ENCODE measurements at regions not wholly inside any gene's neighbourhood (a gene's known extent, or its start where the extent isn't known, plus 50 kb on each side); places are given as distances from the start of the nearest gene placed in this dataset.

DNA sequence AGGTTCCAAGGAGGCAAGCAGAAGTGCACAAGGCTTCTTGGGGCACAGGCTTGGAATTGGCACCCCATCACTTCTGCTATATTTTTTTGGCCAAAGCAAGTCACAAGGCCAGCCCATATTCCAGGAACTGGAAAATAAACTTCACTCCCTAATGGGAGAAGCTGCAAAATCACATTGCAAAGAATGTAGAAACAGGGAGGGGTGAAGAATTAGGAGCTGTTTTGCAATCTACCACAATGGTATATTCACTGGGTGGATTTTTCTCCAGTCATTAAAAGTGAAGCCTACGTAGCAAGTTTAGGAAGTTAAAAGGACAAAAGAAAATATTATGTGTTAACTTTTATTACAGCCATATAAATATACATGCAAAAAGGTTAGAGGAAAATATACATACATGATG, 464.8 kb downstream of the COG6 start:
- no peak for DNase-seq (ENCODE audit: extremely low spot score)
- POLR2A ChIA-PET, result no interaction called here
- TF ChIP-seq ARNT (IDR thresholded peaks at IDR 0.05) (no peak), FOXK2 (IDR thresholded peaks at IDR 0.05) (no peak), ELF4 (IDR thresholded peaks at IDR 0.05) (no peak), HDGF (IDR thresholded peaks at IDR 0.05; ENCODE audit: borderline replicate concordance) (no peak), FOXA1 (IDR thresholded peaks at IDR 0.05) (no peak), L3MBTL2 (conservative IDR thresholded peaks at IDR 0.05) (no peak), SP1 (IDR thresholded peaks at IDR 0.05) (no peak), TARDBP (IDR thresholded peaks at IDR 0.05) (no peak), LEF1 (IDR thresholded peaks at IDR 0.05; ENCODE audit: borderline replicate concordance) (no peak), ZNF384 (IDR thresholded peaks at IDR 0.05) (no peak), BHLHE40 (IDR thresholded peaks at IDR 0.05; ENCODE audit: borderline replicate concordance) (no peak), NFRKB (IDR thresholded peaks at IDR 0.05) (no peak), FOXM1 (IDR thresholded peaks at IDR 0.05; ENCODE audit: borderline replicate concordance) (no peak), CTBP1 (IDR thresholded peaks at IDR 0.05; ENCODE audit: borderline replicate concordance) (no peak), SUZ12 (IDR thresholded peaks at IDR 0.05) (no peak)
- TF ChIP-seq, protein P1, sequence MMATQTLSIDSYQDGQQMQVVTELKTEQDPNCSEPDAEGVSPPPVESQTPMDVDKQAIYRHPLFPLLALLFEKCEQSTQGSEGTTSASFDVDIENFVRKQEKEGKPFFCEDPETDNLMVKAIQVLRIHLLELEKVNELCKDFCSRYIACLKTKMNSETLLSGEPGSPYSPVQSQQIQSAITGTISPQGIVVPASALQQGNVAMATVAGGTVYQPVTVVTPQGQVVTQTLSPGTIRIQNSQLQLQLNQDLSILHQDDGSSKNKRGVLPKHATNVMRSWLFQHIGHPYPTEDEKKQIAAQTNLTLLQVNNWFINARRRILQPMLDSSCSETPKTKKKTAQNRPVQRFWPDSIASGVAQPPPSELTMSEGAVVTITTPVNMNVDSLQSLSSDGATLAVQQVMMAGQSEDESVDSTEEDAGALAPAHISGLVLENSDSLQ (IDR thresholded peaks at IDR 0.05), result no peak
- CTCF ChIA-PET, result no interaction called here

DNA sequence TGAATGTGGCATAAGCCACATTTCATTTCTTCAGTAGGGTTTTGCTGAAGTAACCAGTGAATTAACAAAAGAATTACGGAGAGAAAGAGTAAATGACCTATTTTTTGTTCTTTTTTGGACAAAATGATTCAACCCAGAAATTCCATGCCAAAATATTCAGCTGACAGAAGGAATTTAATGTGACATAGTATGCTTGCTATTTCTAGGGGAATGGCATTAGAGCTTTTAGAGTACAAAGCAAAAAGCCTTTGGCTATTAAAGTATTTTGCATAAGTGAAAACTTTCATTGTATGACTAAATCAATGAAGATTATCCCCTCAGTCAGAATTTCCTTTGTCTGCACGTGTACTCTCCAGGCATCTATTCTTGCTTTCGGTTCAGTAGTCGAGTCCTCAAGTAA, 465.3 kb downstream of the COG6 start:
- ChIA-PET POLR2A (no interaction called here), CTCF (no interaction called here)
- DNase-seq (ENCODE audit: extremely low spot score), result no peak
- no peak for TF ChIP-seq FOXK2 (IDR thresholded peaks at IDR 0.05)
- TF ChIP-seq SP1 (IDR thresholded peaks at IDR 0.05), result no peak
- no peak for TF ChIP-seq FOXM1 (IDR thresholded peaks at IDR 0.05; ENCODE audit: borderline replicate concordance)
- TF ChIP-seq ARNT (IDR thresholded peaks at IDR 0.05), result no peak
- no peak for TF ChIP-seq SUZ12 (IDR thresholded peaks at IDR 0.05)
- no peak for TF ChIP-seq NFRKB (IDR thresholded peaks at IDR 0.05)
- TF ChIP-seq LEF1 (IDR thresholded peaks at IDR 0.05; ENCODE audit: borderline replicate concordance), result no peak
- TF ChIP-seq BHLHE40 (IDR thresholded peaks at IDR 0.05; ENCODE audit: borderline replicate concordance), result no peak
- TF ChIP-seq, protein P1 (IDR thresholded peaks at IDR 0.05), result no peak
- TF ChIP-seq L3MBTL2 (conservative IDR thresholded peaks at IDR 0.05), result no peak
- no peak for TF ChIP-seq HDGF (IDR thresholded peaks at IDR 0.05; ENCODE audit: borderline replicate concordance)
- TF ChIP-seq ELF4 (IDR thresholded peaks at IDR 0.05), result no peak
- TF ChIP-seq FOXA1 (IDR thresholded peaks at IDR 0.05), result no peak
- TF ChIP-seq CTBP1 (IDR thresholded peaks at IDR 0.05; ENCODE audit: borderline replicate concordance), result no peak
- no peak for TF ChIP-seq TARDBP (IDR thresholded peaks at IDR 0.05)
- TF ChIP-seq ZNF384 (IDR thresholded peaks at IDR 0.05), result no peak

DNA sequence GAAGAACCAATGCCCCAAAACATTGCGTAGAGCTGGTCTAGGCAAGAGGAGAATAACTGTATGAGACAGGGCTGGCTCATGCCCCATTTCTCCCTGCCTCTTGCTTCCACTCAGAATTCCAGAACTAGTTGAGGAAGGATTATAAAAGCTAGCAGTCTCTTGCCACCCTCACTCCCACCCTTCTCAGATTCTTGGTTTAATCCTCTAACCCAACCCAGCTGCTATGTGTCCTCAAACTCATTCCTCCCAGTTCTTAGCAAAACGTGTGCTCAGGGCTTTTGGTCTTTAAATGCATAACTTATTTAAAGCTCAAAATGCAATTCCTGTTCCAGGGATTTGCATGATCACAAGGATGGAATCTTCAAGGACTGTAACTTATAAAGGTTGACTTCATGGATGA, 466.3 kb downstream of the COG6 start:
- CTCF ChIA-PET, result no interaction called here
- POLR2A ChIA-PET, result no interaction called here
- TF ChIP-seq SP1 (IDR thresholded peaks at IDR 0.05) (no peak), CTBP1 (IDR thresholded peaks at IDR 0.05; ENCODE audit: borderline replicate concordance) (no peak), LEF1 (IDR thresholded peaks at IDR 0.05; ENCODE audit: borderline replicate concordance) (no peak), ELF4 (IDR thresholded peaks at IDR 0.05) (no peak), ARNT (IDR thresholded peaks at IDR 0.05) (no peak), L3MBTL2 (conservative IDR thresholded peaks at IDR 0.05) (no peak), FOXM1 (IDR thresholded peaks at IDR 0.05; ENCODE audit: borderline replicate concordance) (no peak), HDGF (IDR thresholded peaks at IDR 0.05; ENCODE audit: borderline replicate concordance) (no peak)
- DNase-seq (ENCODE audit: extremely low spot score), result no peak

DNA sequence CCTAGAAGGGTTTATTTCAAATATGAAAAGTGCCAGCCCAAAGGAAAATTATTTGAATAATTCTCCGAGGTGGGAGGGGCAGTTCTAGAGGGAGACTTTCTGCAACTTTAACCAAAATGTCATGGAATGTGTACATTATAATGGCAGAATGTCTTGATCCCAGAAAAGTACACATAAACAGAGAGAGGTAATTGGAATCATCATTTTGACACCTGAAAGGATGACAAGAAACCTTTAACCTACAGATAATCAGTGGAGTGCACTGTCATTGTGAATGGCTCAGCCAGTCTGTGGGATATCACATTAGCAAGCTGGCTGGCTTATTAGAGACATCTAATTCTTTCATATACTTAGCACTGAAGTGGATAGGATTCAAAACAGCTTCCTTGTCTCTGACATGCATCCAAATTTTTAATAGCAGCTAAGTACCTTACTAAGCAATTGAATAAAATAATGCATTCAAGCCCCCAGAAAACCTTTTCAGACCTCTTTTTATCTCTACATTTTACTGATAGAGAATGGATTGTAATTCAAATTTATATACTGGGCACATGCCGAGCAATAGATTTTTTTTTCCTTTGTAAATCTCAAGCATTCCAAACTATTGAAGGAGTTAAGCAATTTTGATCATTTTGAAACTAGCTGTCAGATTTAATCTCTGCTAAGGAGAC, 468.6 kb downstream of the COG6 start:
- CTCF ChIA-PET, result no interaction called here
- TF ChIP-seq FOXK2 (IDR thresholded peaks at IDR 0.05) (no peak), TARDBP (IDR thresholded peaks at IDR 0.05) (no peak), BHLHE40 (IDR thresholded peaks at IDR 0.05; ENCODE audit: borderline replicate concordance) (no peak), FOXA1 (IDR thresholded peaks at IDR 0.05) (no peak), SP1 (IDR thresholded peaks at IDR 0.05) (no peak), ARNT (IDR thresholded peaks at IDR 0.05) (no peak), ELF4 (IDR thresholded peaks at IDR 0.05) (no peak), ZNF384 (IDR thresholded peaks at IDR 0.05) (no peak), SUZ12 (IDR thresholded peaks at IDR 0.05) (no peak), HDGF (IDR thresholded peaks at IDR 0.05; ENCODE audit: borderline replicate concordance) (no peak), CTBP1 (IDR thresholded peaks at IDR 0.05; ENCODE audit: borderline replicate concordance) (no peak), NFRKB (IDR thresholded peaks at IDR 0.05) (no peak), LEF1 (IDR thresholded peaks at IDR 0.05; ENCODE audit: borderline replicate concordance) (no peak), L3MBTL2 (conservative IDR thresholded peaks at IDR 0.05) (no peak), FOXM1 (IDR thresholded peaks at IDR 0.05; ENCODE audit: borderline replicate concordance) (no peak)
- TF ChIP-seq, protein P1 (IDR thresholded peaks at IDR 0.05), result no peak
- POLR2A ChIA-PET, result no interaction called here
- DNase-seq (ENCODE audit: extremely low spot score), result no peak

DNA sequence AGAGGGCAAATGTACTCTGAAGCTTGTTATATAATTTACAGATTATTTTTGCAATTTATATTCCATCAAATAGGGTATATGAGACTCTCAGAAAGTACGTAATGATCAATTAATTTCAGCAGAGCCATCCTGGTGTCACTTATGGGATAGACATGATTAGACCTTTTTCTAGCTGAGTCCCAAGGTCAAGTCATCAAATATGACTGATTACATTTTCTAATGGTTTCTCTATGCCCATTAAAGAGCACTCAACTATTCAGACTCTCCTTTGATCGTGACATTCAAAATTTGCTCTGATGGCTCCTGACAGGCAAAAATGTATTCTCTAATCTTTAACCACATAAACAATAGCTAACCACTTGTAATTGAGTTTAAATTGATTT, 469.2 kb downstream of the COG6 start:
- ChIA-PET POLR2A (no interaction called here), CTCF (no interaction called here)
- TF ChIP-seq FOXA1 (IDR thresholded peaks at IDR 0.05), result no peak
- no peak for TF ChIP-seq ARNT (IDR thresholded peaks at IDR 0.05)
- no peak for TF ChIP-seq FOXM1 (IDR thresholded peaks at IDR 0.05; ENCODE audit: borderline replicate concordance)
- TF ChIP-seq LEF1 (IDR thresholded peaks at IDR 0.05; ENCODE audit: borderline replicate concordance), result no peak
- TF ChIP-seq HDGF (IDR thresholded peaks at IDR 0.05; ENCODE audit: borderline replicate concordance), result no peak
- TF ChIP-seq CTBP1 (IDR thresholded peaks at IDR 0.05; ENCODE audit: borderline replicate concordance), result no peak
- TF ChIP-seq L3MBTL2 (conservative IDR thresholded peaks at IDR 0.05), result no peak
- no peak for TF ChIP-seq FOXK2 (IDR thresholded peaks at IDR 0.05)
- TF ChIP-seq SUZ12 (IDR thresholded peaks at IDR 0.05), result no peak
- TF ChIP-seq, protein P1 (IDR thresholded peaks at IDR 0.05), result no peak
- no peak for TF ChIP-seq ELF4 (IDR thresholded peaks at IDR 0.05)
- TF ChIP-seq SP1 (IDR thresholded peaks at IDR 0.05), result no peak
- no peak for TF ChIP-seq ZNF384 (IDR thresholded peaks at IDR 0.05)
- no peak for TF ChIP-seq BHLHE40 (IDR thresholded peaks at IDR 0.05; ENCODE audit: borderline replicate concordance)
- TF ChIP-seq NFRKB (IDR thresholded peaks at IDR 0.05), result no peak
- TF ChIP-seq TARDBP (IDR thresholded peaks at IDR 0.05), result no peak
- DNase-seq (ENCODE audit: extremely low spot score), result no peak
